Progenitor cell of endocrine pancreas (in vitro differentiated cells): ENCODE measurements at regions not wholly inside any gene's neighbourhood (a gene's known extent, or its start where the extent isn't known, plus 50 kb on each side); places are given as distances from the start of the nearest gene placed in this dataset.

Source experiments
- DNase-seq: peaks from one replicate; pipeline ENCODE4 v3.0.0; 2021; ENCODE audit warnings: low spot score; ENCODE audit not compliant: unreplicated experiment
- H3K27ac Mint-ChIP-seq: 2 replicates; pipeline ENCODE4 v1.8.0; 2021; ENCODE audit warnings: mild to moderate bottlenecking, moderate library complexity, mixed read lengths
- H3K27me3 Mint-ChIP-seq: 2 replicates; pipeline ENCODE4 v1.8.0; 2021; ENCODE audit warnings: mixed read lengths
- H3K36me3 Mint-ChIP-seq: 2 replicates; pipeline ENCODE4 v1.8.0; 2022; ENCODE audit warnings: mixed read lengths; ENCODE audit not compliant: insufficient read depth
- H3K4me1 Mint-ChIP-seq: 2 replicates; pipeline ENCODE4 v1.8.0; 2021; ENCODE audit warnings: low read depth, mixed read lengths
- H3K4me3 Mint-ChIP-seq: 2 replicates; pipeline ENCODE4 v1.8.0; 2021; ENCODE audit warnings: low read depth, mild to moderate bottlenecking, moderate library complexity, mixed read lengths
- H3K9me3 Mint-ChIP-seq: 2 replicates; pipeline ENCODE4 v1.8.0; 2021; ENCODE audit warnings: low read depth, mixed read lengths
- CTCF ChIP-seq: fragments of 200-600 bp; sonication (generic); IDR thresholded peaks from one replicate; pipeline ENCODE4 v1.5.0; 2021; ENCODE audit warnings: antibody characterized with exemption, mild to moderate bottlenecking; ENCODE audit not compliant: unreplicated experiment

DNA sequence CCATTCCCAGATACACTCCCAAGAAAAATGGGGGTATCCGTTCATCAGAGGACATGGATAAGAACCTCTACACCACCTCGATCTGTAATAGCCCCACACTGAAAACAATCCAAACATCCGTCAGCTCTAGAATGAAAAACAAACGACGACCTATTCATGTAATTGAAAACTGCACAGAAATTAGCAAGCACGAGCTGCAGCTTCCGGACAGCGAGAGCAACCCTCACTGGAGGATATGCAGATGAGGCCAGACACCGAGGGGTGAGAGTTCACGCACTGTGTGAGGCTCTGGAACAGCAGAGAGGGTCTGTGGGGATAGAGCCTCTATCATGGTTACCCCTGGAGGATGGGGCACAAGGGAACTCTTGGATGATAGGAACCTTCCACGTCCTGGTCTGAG, 143.9 kb upstream of the NCOR2 start:
- DNase-seq: no peak
- TF ChIP-seq CTCF: no peak
- Mint-ChIP-seq H3K9me3 (no peaks in the 10 kb centered on the region), H3K27me3 (peaks cover 12% of the 10 kb centered on the region), H3K4me3 (no peak overlapping the region), H3K36me3 (no peaks in the 10 kb centered on the region), H3K4me1 (peaks cover 14% of the 10 kb centered on the region), H3K27ac (no peak overlapping the region)

DNA sequence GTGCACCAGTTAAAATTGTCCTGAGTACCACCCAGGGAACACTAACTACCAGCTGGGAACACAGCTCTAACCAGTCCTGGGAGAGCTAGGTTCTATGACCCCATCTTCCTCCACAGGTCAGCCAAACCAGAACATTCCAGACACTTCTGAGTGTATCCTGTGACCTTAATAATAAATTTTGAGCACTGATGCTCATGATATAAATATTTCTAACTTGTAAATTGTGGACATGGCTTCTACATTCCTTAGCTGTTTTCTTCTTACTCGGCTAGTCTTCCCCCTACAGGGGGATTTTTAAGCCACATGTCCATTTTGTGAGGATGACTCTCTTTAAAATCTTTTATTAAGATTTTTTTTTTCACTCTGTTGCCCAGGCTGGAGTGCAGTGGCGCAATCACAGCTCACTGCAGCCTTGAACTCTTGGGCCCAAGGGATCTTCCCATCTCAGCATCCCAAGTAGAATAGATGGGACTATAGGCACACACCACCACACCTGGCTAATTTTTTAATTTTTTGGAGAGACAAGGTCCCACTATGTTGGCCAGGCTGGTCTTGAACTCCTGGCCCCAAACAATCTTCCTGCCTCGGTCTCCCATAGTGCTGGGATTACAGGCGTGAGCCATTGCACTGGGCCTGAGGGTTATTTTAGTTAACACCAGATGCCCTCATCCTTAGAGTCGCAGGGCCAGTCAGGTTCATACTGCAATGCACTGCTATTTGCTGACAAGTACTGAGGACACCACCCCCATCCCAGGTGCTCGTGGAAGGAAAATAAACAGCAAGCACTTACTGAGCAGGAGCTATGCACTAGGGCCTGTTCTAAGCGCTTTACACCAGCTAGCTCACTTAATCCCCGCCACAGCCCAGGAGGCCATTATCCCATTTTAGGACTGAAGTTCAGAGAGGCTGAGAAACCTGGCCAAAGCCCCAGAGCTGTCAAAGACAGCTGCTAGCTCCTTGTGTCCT, 142.6 kb upstream of the NCOR2 start:
- H3K9me3 Mint-ChIP-seq: no peaks in the 10 kb centered on the region
- peaks cover 9% of the 10 kb centered on the region for H3K4me1 Mint-ChIP-seq
- no peaks in the 10 kb centered on the region for H3K36me3 Mint-ChIP-seq
- no peak overlapping the region for H3K4me3 Mint-ChIP-seq
- no peak overlapping the region for H3K27ac Mint-ChIP-seq
- no peak for TF ChIP-seq CTCF
- DNase-seq: no peak
- peaks cover 12% of the 10 kb centered on the region for H3K27me3 Mint-ChIP-seq

GRCh38 chr12:124707316-124707715, 139.9 kb upstream of the NCOR2 start:
- Mint-ChIP-seq H3K36me3 (no peaks in the 10 kb centered on the region), H3K27me3 (peaks cover 9% of the 10 kb centered on the region), H3K27ac (no peak overlapping the region), H3K9me3 (no peaks in the 10 kb centered on the region), H3K4me1 (peaks cover 1% of the 10 kb centered on the region), H3K4me3 (no peak overlapping the region)
- no peak for TF ChIP-seq CTCF
- DNase-seq: no peak

DNA sequence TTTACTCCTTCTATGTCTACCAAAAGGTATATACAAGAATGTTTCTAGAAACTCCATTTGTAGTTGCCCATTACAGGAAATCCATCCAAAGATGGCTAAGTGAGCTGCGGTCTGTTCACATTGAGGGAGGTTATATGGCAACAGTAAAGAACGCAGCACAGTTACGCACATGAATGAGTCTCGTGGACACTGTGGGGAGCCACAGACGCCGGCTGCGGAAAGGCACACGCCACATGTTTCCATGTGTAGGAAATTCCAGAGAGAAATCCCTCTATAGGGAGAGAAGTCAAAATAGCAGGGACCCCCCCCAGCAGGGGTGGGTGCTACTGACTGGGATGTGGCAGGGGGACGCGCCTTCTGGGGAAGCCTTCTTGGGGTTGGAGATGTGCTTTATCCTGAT, 139.0 kb upstream of the NCOR2 start:
- Mint-ChIP-seq H3K4me1 (peaks cover 1% of the 10 kb centered on the region), H3K36me3 (no peaks in the 10 kb centered on the region), H3K27me3 (peaks cover 7% of the 10 kb centered on the region), H3K4me3 (no peak overlapping the region), H3K9me3 (no peaks in the 10 kb centered on the region), H3K27ac (no peak overlapping the region)
- no peak for TF ChIP-seq CTCF
- no peak for DNase-seq

DNA sequence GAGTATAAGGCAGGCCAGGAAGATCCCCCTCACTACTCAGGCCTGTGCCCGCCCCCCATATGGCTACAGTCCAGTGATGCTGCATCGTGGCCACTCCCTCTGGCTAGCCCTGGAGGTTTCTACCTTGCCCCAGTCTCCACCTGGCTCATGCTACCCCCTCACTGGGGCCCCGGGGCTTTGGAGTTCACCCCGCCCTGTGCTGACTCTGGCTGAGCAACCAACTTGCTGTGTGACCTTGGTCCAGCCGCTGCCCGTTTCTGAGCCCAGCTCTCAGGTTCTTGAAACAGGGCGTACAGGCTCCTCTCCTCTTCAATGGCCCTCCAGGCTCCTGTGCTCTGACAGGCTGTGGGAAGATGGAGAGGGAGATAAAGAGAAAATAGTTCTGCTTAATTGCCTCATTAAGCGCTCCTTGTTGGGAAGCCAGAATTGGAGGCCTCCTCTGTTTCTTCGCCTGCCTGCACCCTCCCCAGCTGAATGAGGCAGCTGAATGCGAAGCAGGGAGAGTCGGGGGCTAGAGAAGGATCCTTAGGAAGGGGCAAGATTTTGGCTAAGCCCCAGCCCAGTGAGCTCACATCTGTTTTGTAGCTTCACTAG, 138.2 kb upstream of the NCOR2 start:
- H3K4me3 Mint-ChIP-seq: no peak overlapping the region
- H3K27ac Mint-ChIP-seq: no peak overlapping the region
- peaks cover 3% of the 10 kb centered on the region for H3K4me1 Mint-ChIP-seq
- no peaks in the 10 kb centered on the region for H3K9me3 Mint-ChIP-seq
- no peaks in the 10 kb centered on the region for H3K36me3 Mint-ChIP-seq
- no peak for TF ChIP-seq CTCF
- no peak for DNase-seq
- peaks cover 5% of the 10 kb centered on the region for H3K27me3 Mint-ChIP-seq
